NB4 (cell line): ENCODE measurements at regions not wholly inside any gene's neighbourhood (a gene's known extent, or its start where the extent isn't known, plus 50 kb on each side); places are given as distances from the start of the nearest gene placed in this dataset.
A peak's percentile ranks its signal among the peaks of the same experiment; 100 is the strongest.

Experiments
- DNase-seq: peaks from one replicate; pipeline ENCODE4 v3.0.0; 2010; ENCODE audit warnings: low read depth
- H3K4me3 ChIP-seq: one replicate; pipeline ENCODE4 v1.5.1; 2011; ENCODE audit warnings: mild to moderate bottlenecking, low read depth, low read length, moderate library complexity
- MAX ChIP-seq: IDR thresholded peaks from 2 replicates; pipeline ENCODE4 v1.6.1; 2011; ENCODE audit warnings: low read depth, low read length
- MYC ChIP-seq: IDR thresholded peaks from 2 replicates; pipeline ENCODE4 v1.6.1; 2011; ENCODE audit warnings: low read depth, low read length
- POLR2A ChIP-seq: IDR thresholded peaks from 2 replicates; pipeline ENCODE4 v1.6.1; 2011; ENCODE audit warnings: mild to moderate bottlenecking; ENCODE audit not compliant: insufficient read length; ENCODE audit errors: extremely low read depth
- TF ChIP-seq, protein P1 (sequence below): IDR thresholded peaks from one replicate; pipeline ENCODE4 v1.5.1; 2012; ENCODE audit warnings: low read depth, low read length

DNA sequence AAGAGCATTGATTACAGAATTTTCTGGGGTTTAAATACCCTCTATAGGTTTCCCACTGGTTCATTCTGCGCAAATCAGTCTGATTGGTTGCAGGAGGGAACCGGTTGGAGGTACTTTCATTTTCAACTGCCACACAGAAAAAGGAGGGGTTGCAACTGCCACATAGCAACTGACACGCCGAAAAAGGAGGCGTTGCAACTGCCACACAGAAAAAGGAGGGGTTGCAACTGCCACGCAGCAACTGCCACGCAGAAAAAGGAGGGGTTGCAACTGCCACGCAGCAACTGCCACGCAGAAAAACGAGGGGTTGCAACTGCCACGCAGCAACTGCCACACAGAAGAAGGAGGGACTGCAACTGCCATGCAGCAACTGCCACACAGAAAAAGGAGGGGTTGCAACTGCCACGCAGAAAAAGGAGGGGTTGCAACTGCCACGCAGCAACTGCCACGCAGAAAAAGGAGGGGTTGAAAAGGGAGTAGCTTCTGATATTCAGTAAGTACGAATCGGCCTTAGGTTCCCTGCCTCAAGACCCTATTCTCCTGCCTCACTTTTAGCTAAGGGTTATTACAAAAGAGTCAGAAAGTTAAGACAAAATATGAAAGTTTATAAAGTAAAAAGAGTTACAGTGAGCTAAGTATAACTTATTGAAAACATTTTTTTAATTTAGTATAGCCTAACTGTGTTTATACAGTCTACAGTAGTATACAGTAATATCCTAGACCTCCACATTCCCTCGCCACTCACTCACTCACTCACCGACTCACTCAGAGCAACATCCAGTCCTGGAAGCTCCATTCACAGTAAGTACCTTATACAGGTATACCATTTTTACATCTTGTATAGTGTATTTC is 431.8 kb downstream of the KCTD8 start:
- H3K4me3 ChIP-seq: no peak overlapping the region
- TF ChIP-seq POLR2A (no peak), MYC (no peak), MAX (no peak)
- TF ChIP-seq, protein P1, sequence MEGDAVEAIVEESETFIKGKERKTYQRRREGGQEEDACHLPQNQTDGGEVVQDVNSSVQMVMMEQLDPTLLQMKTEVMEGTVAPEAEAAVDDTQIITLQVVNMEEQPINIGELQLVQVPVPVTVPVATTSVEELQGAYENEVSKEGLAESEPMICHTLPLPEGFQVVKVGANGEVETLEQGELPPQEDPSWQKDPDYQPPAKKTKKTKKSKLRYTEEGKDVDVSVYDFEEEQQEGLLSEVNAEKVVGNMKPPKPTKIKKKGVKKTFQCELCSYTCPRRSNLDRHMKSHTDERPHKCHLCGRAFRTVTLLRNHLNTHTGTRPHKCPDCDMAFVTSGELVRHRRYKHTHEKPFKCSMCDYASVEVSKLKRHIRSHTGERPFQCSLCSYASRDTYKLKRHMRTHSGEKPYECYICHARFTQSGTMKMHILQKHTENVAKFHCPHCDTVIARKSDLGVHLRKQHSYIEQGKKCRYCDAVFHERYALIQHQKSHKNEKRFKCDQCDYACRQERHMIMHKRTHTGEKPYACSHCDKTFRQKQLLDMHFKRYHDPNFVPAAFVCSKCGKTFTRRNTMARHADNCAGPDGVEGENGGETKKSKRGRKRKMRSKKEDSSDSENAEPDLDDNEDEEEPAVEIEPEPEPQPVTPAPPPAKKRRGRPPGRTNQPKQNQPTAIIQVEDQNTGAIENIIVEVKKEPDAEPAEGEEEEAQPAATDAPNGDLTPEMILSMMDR: no peak
- DNase-seq: peak; percentile 8

GRCh38 chr4:44017422-44017739 is 431.2 kb downstream of the KCTD8 start:
- no peak overlapping the region for H3K4me3 ChIP-seq
- DNase-seq: no peak
- no peak for TF ChIP-seq MAX
- no peak for TF ChIP-seq MYC
- no peak for TF ChIP-seq POLR2A
- TF ChIP-seq, protein P1: no peak

DNA sequence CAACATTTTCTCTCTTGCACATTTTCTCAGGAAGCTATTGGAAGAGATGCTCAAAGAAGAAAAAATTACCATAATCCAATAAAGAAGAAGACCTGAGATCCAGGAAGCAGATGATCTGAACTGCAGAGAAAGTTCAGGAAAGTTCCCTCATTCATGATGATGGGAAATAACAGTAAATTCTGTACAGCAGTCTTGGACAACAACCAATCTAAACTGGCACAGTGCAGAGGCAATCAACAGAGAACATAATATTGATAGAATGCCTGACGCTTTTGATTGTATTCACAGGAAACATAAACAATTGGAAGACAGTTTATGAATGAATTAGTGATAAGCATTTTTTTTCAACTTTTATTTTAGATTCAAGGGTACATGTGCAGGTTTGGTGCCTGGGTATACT is 428.9 kb downstream of the KCTD8 start:
- TF ChIP-seq, protein P1: no peak
- TF ChIP-seq POLR2A (no peak), MAX (no peak), MYC (no peak)
- DNase-seq: no peak
- no peak overlapping the region for H3K4me3 ChIP-seq

GRCh38 chr4:44025376-44026020 is 423.1 kb downstream of the KCTD8 start:
- no peak for DNase-seq
- TF ChIP-seq MAX: no peak
- no peak for TF ChIP-seq MYC
- no peak for TF ChIP-seq POLR2A
- TF ChIP-seq, protein P1: no peak
- H3K4me3 ChIP-seq: no peak overlapping the region

- DNase-seq: no peak
- TF ChIP-seq MAX (no peak), MYC (no peak), POLR2A (no peak)
- TF ChIP-seq, protein P1: no peak
- no peak overlapping the region for H3K4me3 ChIP-seq
Observed at GRCh38 chr4:44038811-44039210, 409.8 kb downstream of the KCTD8 start.
